BE2C (cell line): ENCODE measurements at regions not wholly inside any gene's neighbourhood (a gene's known extent, or its start where the extent isn't known, plus 50 kb on each side); places are given as distances from the start of the nearest gene placed in this dataset.
A peak's percentile ranks its signal among the peaks of the same experiment; 100 is the strongest.

Experiments
- DNase-seq: peaks from one replicate; pipeline ENCODE4 v3.0.0-alpha.2; 2020
- H3K27me3 ChIP-seq: fragments of 250-450 bp; sonication (Bioruptor Pico); 2 replicates; pipeline ENCODE4 v1.5.1; 2020; ENCODE audit warnings: mild to moderate bottlenecking
- H3K36me3 ChIP-seq: fragments of 250-450 bp; sonication (Bioruptor Pico); 2 replicates; pipeline ENCODE4 v1.5.1; 2020; ENCODE audit warnings: mild to moderate bottlenecking
- H3K4me1 ChIP-seq: fragments of 250-450 bp; sonication (Bioruptor Pico); 2 replicates; pipeline ENCODE4 v1.5.1; 2020
- H3K4me3 ChIP-seq: 2 replicates; pipeline ENCODE4 v1.5.1; 2011; ENCODE audit warnings: low read depth, low read length
- H3K9me3 ChIP-seq: fragments of 250-450 bp; sonication (Bioruptor Pico); 2 replicates; pipeline ENCODE4 v1.5.1; 2020
- TF ChIP-seq, protein P1 (sequence below): IDR thresholded peaks from 2 replicates; pipeline ENCODE4 v1.5.1; 2012; ENCODE audit warnings: mild to moderate bottlenecking, low read depth, low read length

DNA sequence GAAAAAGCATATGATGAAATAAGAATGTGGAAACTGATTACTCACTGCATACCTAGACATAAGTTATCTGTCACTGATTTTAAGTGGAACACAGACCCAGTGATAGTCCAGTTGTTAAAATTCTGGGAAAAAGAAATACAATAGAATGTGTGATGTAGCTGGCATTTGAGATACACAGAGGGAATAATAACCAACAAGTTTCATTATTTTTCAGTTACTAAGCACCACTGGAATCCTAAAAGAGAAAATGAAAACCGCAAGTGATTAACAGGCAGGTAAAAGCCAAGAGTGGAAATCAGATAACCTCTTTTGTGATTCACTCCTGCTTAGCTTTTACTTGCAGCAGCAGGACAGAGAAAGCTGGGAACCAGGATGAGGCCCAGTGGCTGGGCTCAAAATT is 994.0 kb upstream of the SEMA6A start:
- Histone ChIP-seq H3K4me1 (no peaks in the 10 kb centered on the region), H3K9me3 (no peaks in the 10 kb centered on the region), H3K27me3 (no peaks in the 10 kb centered on the region), H3K4me3 (no peak overlapping the region), H3K36me3 (no peaks in the 10 kb centered on the region)
- TF ChIP-seq, protein P1, sequence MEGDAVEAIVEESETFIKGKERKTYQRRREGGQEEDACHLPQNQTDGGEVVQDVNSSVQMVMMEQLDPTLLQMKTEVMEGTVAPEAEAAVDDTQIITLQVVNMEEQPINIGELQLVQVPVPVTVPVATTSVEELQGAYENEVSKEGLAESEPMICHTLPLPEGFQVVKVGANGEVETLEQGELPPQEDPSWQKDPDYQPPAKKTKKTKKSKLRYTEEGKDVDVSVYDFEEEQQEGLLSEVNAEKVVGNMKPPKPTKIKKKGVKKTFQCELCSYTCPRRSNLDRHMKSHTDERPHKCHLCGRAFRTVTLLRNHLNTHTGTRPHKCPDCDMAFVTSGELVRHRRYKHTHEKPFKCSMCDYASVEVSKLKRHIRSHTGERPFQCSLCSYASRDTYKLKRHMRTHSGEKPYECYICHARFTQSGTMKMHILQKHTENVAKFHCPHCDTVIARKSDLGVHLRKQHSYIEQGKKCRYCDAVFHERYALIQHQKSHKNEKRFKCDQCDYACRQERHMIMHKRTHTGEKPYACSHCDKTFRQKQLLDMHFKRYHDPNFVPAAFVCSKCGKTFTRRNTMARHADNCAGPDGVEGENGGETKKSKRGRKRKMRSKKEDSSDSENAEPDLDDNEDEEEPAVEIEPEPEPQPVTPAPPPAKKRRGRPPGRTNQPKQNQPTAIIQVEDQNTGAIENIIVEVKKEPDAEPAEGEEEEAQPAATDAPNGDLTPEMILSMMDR: no peak
- DNase-seq: no peak

GRCh38 chr5:117568126-117568525 is 993.5 kb upstream of the SEMA6A start:
- TF ChIP-seq, protein P1: no peak
- no peaks in the 10 kb centered on the region for H3K27me3 ChIP-seq
- DNase-seq: no peak

GRCh38 chr5:117562647-117563046 is 988.0 kb upstream of the SEMA6A start:
- Histone ChIP-seq H3K4me3 (no peak overlapping the region), H3K27me3 (no peaks in the 10 kb centered on the region), H3K36me3 (no peaks in the 10 kb centered on the region), H3K9me3 (no peaks in the 10 kb centered on the region), H3K4me1 (no peaks in the 10 kb centered on the region)
- TF ChIP-seq, protein P1: no peak
- DNase-seq: no peak

More at GRCh38 chr5:117568126-117568525, 993.5 kb upstream of the SEMA6A start:
- H3K4me1 ChIP-seq: no peaks in the 10 kb centered on the region
- H3K36me3 ChIP-seq: no peaks in the 10 kb centered on the region
- H3K9me3 ChIP-seq: no peaks in the 10 kb centered on the region
- H3K4me3 ChIP-seq: no peak overlapping the region

DNA sequence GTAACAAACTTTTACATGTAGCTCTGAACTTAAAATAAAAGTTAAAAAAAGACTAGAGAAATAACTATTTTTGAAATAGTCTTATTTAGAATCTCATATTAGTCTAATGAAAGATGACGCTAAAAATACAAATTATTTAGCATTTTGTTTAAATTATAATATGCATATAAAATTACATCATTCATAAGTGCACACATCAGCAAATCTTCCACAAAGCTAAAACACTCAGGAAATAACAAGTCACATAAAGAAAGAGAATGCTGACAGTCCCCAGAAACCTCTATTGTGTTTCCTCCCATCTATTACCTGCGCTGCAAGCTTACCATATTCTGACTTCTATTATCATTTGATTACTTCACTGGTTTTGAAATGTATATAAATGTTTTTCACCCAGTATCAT is 986.9 kb upstream of the SEMA6A start:
- TF ChIP-seq, protein P1: no peak
- Histone ChIP-seq H3K36me3 (no peaks in the 10 kb centered on the region), H3K27me3 (no peaks in the 10 kb centered on the region), H3K9me3 (no peaks in the 10 kb centered on the region), H3K4me3 (no peak overlapping the region), H3K4me1 (no peaks in the 10 kb centered on the region)
- no peak for DNase-seq

GRCh38 chr5:117559005-117559844 is 984.6 kb upstream of the SEMA6A start:
- H3K36me3 ChIP-seq: no peaks in the 10 kb centered on the region
- H3K4me3 ChIP-seq: no peak overlapping the region
- no peak for DNase-seq
- no peaks in the 10 kb centered on the region for H3K27me3 ChIP-seq
- H3K4me1 ChIP-seq: no peaks in the 10 kb centered on the region
- TF ChIP-seq, protein P1: no peak
- no peaks in the 10 kb centered on the region for H3K9me3 ChIP-seq

GRCh38 chr5:117551236-117551635 is 976.6 kb upstream of the SEMA6A start:
- H3K27me3 ChIP-seq: no peaks in the 10 kb centered on the region
- no peaks in the 10 kb centered on the region for H3K9me3 ChIP-seq
- no peaks in the 10 kb centered on the region for H3K36me3 ChIP-seq
- DNase-seq: peak; percentile 5
- no peaks in the 10 kb centered on the region for H3K4me1 ChIP-seq
- TF ChIP-seq, protein P1: no peak
- no peak overlapping the region for H3K4me3 ChIP-seq
